Adrenal gland (tissue), 9 donors: ENCODE measurements at regions not wholly inside any gene's neighbourhood (a gene's known extent, or its start where the extent isn't known, plus 50 kb on each side); places are given as distances from the start of the nearest gene placed in this dataset.

ENCODE experiments used
- DNase-seq, 7 donors: peaks; one replicate each; pipeline ENCODE4 v3.0.0-alpha.2; 2019 to 2020
- H3K27ac ChIP-seq, 5 donors: fragments of 200-600 bp; sonication (generic) in 4 of 5; 1 replicate in 3 of 5; 2 replicates in 2 of 5; pipeline versions ENCODE4 v1.5.1 to v1.8.0; 2016 to 2020; ENCODE audit warnings: mild to moderate bottlenecking in 1 of 5
- H3K27me3 ChIP-seq: fragments of 200-600 bp; 2 replicates; pipeline ENCODE4 v1.8.0; 2021
- H3K36me3 ChIP-seq, 2 donors: fragments of 200-600 bp; replicated peaks in 1 of 2; 1 replicate in 1 of 2; 2 replicates in 1 of 2; pipeline versions ENCODE4 v1.5.1 to v1.8.0; 2018 to 2022
- H3K4me1 ChIP-seq, 2 donors: fragments of 200-600 bp; replicated peaks in 1 of 2; 1 replicate in 1 of 2; 2 replicates in 1 of 2; pipeline versions ENCODE4 v1.5.1 to v1.8.0; 2018 to 2021
- H3K4me3 ChIP-seq, 4 donors: fragments of 200-600 bp; sonication (generic) in 3 of 4; one replicate each; pipeline ENCODE4 v1.5.1; 2016 to 2018
- H3K9me3 ChIP-seq, 3 donors: fragments of 200-600 bp; sonication (generic) in 1 of 3; replicated peaks in 1 of 3; 1 replicate in 2 of 3; 2 replicates in 1 of 3; pipeline versions ENCODE4 v1.5.1 to v1.8.0; 2016 to 2021
- CTCF ChIP-seq, 6 experiments: fragments of 450-650 bp in 4 of 6; fragments of 200-600 bp in 2 of 6; sonication (generic) in 1 of 6; IDR thresholded peaks; 1 replicate in 5 of 6; 2 replicates in 1 of 6; pipeline versions ENCODE4 v1.5.1 to v1.8.0; 2016 to 2021; ENCODE audit warnings: antibody characterized with exemption in 6 of 6, mild to moderate bottlenecking in 2 of 6, moderate library complexity in 1 of 6
- POLR2A ChIP-seq, 2 donors: fragments of 450-650 bp; IDR thresholded peaks; one replicate each; pipeline ENCODE4 v1.6.1; 2017; ENCODE audit warnings: antibody characterized with exemption in 2 of 2, mild to moderate bottlenecking in 2 of 2, moderate library complexity in 1 of 2
- WGBS, 4 donors: extraction: QIAGEN DNeasy Blood & Tissue Kit in 2 of 4; methylation state at CpG; one replicate each; pipeline versions ENCODE4 v1.1.5 to v1.1.7; 2013 to 2017; 5-methylcytosine and 5-hydroxymethylcytosine counted together
- intact Hi-C, 2 donors: fragments of 100-400 bp; cut with DNase I; formaldehyde crosslinking; loops; one replicate each; pipeline versions ENCODE4 v1.14.1 to v1.15.0; 2022 to 2023
- donor health status: healthy with polysubstance abuse.
- donor health status: Bipolar disorder and iron deficiency.
- donor health status: DM: yes; HTN: yes; CAD: no.
- donor health status: DM: no; HTN: no; CAD: no.
- donor health status: DM: no; HTN: no; CAD: no.

- no peak for DNase-seq
- no peak for TF ChIP-seq POLR2A (IDR thresholded peaks at IDR 0.05)
- no peak for TF ChIP-seq CTCF (IDR thresholded peaks at IDR 0.05)
- Histone ChIP-seq H3K36me3 (no peaks in the 10 kb centered on the region), H3K4me1 (no peaks in the 10 kb centered on the region), H3K27ac (no peak overlapping the region), H3K9me3 (no peaks in the 10 kb centered on the region), H3K4me3 (no peak overlapping the region), H3K27me3 (no peaks in the 10 kb centered on the region)
- intact Hi-C loops: no loop called here
- WGBS, 4 donors: 75 to 95% (median 79%) methylated on average over 1 of the region's 1 CpG; no CpG with 5 or more reads in 1 of the 4 donors
Measured at GRCh38 chrX:34790026-34790425, 132.9 kb upstream of the TMEM47 start.

GRCh38 chrX:34805951-34806350 is 136.6 kb upstream of the FAM47B start:
- 45 to 80% (median 56%) methylated on average over 3 of the region's 3 CpGs for WGBS, 4 donors
- H3K9me3 ChIP-seq: no peaks in the 10 kb centered on the region
- no peaks in the 10 kb centered on the region for H3K36me3 ChIP-seq
- H3K27me3 ChIP-seq: no peaks in the 10 kb centered on the region
- H3K4me3 ChIP-seq: no peak overlapping the region
- H3K4me1 ChIP-seq: no peaks in the 10 kb centered on the region
- H3K27ac ChIP-seq: no peak overlapping the region
- TF ChIP-seq CTCF (IDR thresholded peaks at IDR 0.05): no peak
- TF ChIP-seq POLR2A (IDR thresholded peaks at IDR 0.05): no peak
- intact Hi-C loops: no loop called here
- no peak for DNase-seq

GRCh38 chrX:34809096-34809495 is 133.5 kb upstream of the FAM47B start:
- WGBS, 4 donors: 59 to 77% (median 66%) methylated on average over 5 of the region's 5 CpGs
- no peaks in the 10 kb centered on the region for H3K9me3 ChIP-seq
- H3K27ac ChIP-seq: no peak overlapping the region
- no peaks in the 10 kb centered on the region for H3K36me3 ChIP-seq
- no peak for TF ChIP-seq CTCF (IDR thresholded peaks at IDR 0.05)
- no peak for TF ChIP-seq POLR2A (IDR thresholded peaks at IDR 0.05)
- H3K4me3 ChIP-seq: no peak overlapping the region
- no peak for DNase-seq
- intact Hi-C loops: no loop called here
- H3K4me1 ChIP-seq: no peaks in the 10 kb centered on the region
- H3K27me3 ChIP-seq: no peaks in the 10 kb centered on the region

- no peak overlapping the region for H3K4me3 ChIP-seq
- TF ChIP-seq POLR2A (IDR thresholded peaks at IDR 0.05) (no peak), CTCF (IDR thresholded peaks at IDR 0.05) (no peak)
- DNase-seq: no peak
- WGBS, 4 donors: 37 to 59% (median 46%) methylated on average over 2 of the region's 2 CpGs
- no peaks in the 10 kb centered on the region for H3K9me3 ChIP-seq
- no peak overlapping the region for H3K27ac ChIP-seq
- H3K4me1 ChIP-seq: no peaks in the 10 kb centered on the region
- H3K36me3 ChIP-seq: no peaks in the 10 kb centered on the region
- no peaks in the 10 kb centered on the region for H3K27me3 ChIP-seq
- intact Hi-C loops: no loop called here
Measured at GRCh38 chrX:34810364-34810763, 132.2 kb upstream of the FAM47B start.
